Neutrophil (primary cell): ENCODE measurements at regions not wholly inside any gene's neighbourhood (a gene's known extent, or its start where the extent isn't known, plus 50 kb on each side); places are given as distances from the start of the nearest gene placed in this dataset.

ENCODE experiments used
- H3K27ac ChIP-seq: fragments of 200-600 bp; sonication (generic); 2 replicates; pipeline ENCODE4 v1.5.1; 2016; ENCODE audit warnings: mild to moderate bottlenecking, moderate library complexity
- H3K27me3 ChIP-seq: fragments of 200-600 bp; sonication (generic); 2 replicates; pipeline ENCODE4 v1.6.0; 2016; ENCODE audit warnings: mild to moderate bottlenecking
- H3K36me3 ChIP-seq: fragments of 200-600 bp; sonication (generic); 2 replicates; pipeline ENCODE4 v1.5.1; 2017
- H3K4me1 ChIP-seq, 2 experiments: fragments of 200-600 bp in 1 of 2; sonication (generic) in 1 of 2; 1 replicate in 1 of 2; 2 replicates in 1 of 2; pipeline versions ENCODE4 v1.5.1 to v1.6.1; 2013 to 2016; ENCODE audit warnings: low read depth in 1 of 2, low read length in 1 of 2, mild to moderate bottlenecking in 1 of 2, moderate library complexity in 1 of 2; ENCODE audit not compliant: control insufficient read depth in 1 of 2, insufficient read depth in 1 of 2
- H3K4me3 ChIP-seq, 2 experiments: fragments of 200-600 bp in 1 of 2; sonication (generic) in 1 of 2; 1 replicate in 1 of 2; 2 replicates in 1 of 2; pipeline ENCODE4 v1.5.1; 2013 to 2016; ENCODE audit warnings: low read depth in 1 of 2, low read length in 1 of 2, mild to moderate bottlenecking in 1 of 2, moderate library complexity in 1 of 2
- H3K9me3 ChIP-seq: fragments of 200-600 bp; sonication (generic); 2 replicates; pipeline ENCODE4 v1.5.1; 2016
- CTCF ChIP-seq: fragments of 200-600 bp; sonication (generic); IDR thresholded peaks from 2 replicates; pipeline ENCODE4 v1.5.1; 2016; ENCODE audit warnings: antibody characterized with exemption

GRCh38 chr21:28758883-28759242, 233.8 kb downstream of the LTN1 start:
- TF ChIP-seq CTCF: no peak

GRCh38 chr21:28758042-28758882, 234.4 kb downstream of the LTN1 start:
- Histone ChIP-seq H3K4me3 (no peak overlapping the region), H3K4me1 (no peaks in the 10 kb centered on the region), H3K36me3 (no peaks in the 10 kb centered on the region), H3K9me3 (no peaks in the 10 kb centered on the region), H3K27me3 (no peaks in the 10 kb centered on the region), H3K27ac (no peak overlapping the region)
- no peak for TF ChIP-seq CTCF

More at GRCh38 chr21:28758883-28759242, 233.8 kb downstream of the LTN1 start:
- no peak overlapping the region for H3K4me3 ChIP-seq
- no peak overlapping the region for H3K27ac ChIP-seq
- no peaks in the 10 kb centered on the region for H3K4me1 ChIP-seq
- H3K9me3 ChIP-seq: no peaks in the 10 kb centered on the region
- H3K27me3 ChIP-seq: no peaks in the 10 kb centered on the region
- H3K36me3 ChIP-seq: no peaks in the 10 kb centered on the region

- Histone ChIP-seq H3K9me3 (no peaks in the 10 kb centered on the region), H3K4me3 (no peak overlapping the region), H3K36me3 (no peaks in the 10 kb centered on the region), H3K4me1 (no peaks in the 10 kb centered on the region), H3K27ac (no peak overlapping the region), H3K27me3 (no peaks in the 10 kb centered on the region)
- no peak for TF ChIP-seq CTCF
Measured at GRCh38 chr21:28754862-28755261, 237.8 kb downstream of the LTN1 start.

GRCh38 chr21:28754127-28754611, 238.5 kb downstream of the LTN1 start:
- Histone ChIP-seq H3K36me3 (no peaks in the 10 kb centered on the region), H3K27ac (no peak overlapping the region), H3K27me3 (no peaks in the 10 kb centered on the region), H3K4me3 (no peak overlapping the region), H3K9me3 (no peaks in the 10 kb centered on the region), H3K4me1 (no peaks in the 10 kb centered on the region)
- no peak for TF ChIP-seq CTCF

- Histone ChIP-seq H3K4me1 (peaks cover 0 to 7% of the 10 kb centered on the region in 2 experiments), H3K4me3 (no peak overlapping the region), H3K9me3 (no peaks in the 10 kb centered on the region), H3K27ac (no peak overlapping the region), H3K27me3 (no peaks in the 10 kb centered on the region), H3K36me3 (no peaks in the 10 kb centered on the region)
- no peak for TF ChIP-seq CTCF
Measured at GRCh38 chr21:28752131-28752530, 240.5 kb downstream of the LTN1 start.
